VCaP (cell line): ENCODE measurements at regions not wholly inside any gene's neighbourhood (a gene's known extent, or its start where the extent isn't known, plus 50 kb on each side); places are given as distances from the start of the nearest gene placed in this dataset.

Experiments used
- H3K27ac ChIP-seq: fragments of 450-650 bp; 2 replicates; pipeline ENCODE4 v1.5.1; 2017
- CTCF ChIP-seq: fragments of 450-650 bp; conservative IDR thresholded peaks from 2 replicates; pipeline ENCODE4 v1.5.1; 2017; ENCODE audit warnings: mild to moderate bottlenecking, moderate library complexity

- no peak for TF ChIP-seq CTCF
- no peak overlapping the region for H3K27ac ChIP-seq
Measured at GRCh38 chr12:5176036-5176435, 132.4 kb downstream of the KCNA5 start.

GRCh38 chr12:5177096-5177495, 133.4 kb downstream of the KCNA5 start:
- TF ChIP-seq CTCF, result no peak

GRCh38 chr12:5177731-5178130, 134.1 kb downstream of the KCNA5 start:
- H3K27ac ChIP-seq, result no peak overlapping the region

More at GRCh38 chr12:5177096-5177495, 133.4 kb downstream of the KCNA5 start:
- no peak overlapping the region for H3K27ac ChIP-seq

GRCh38 chr12:5178571-5178970, 134.9 kb downstream of the KCNA5 start:
- H3K27ac ChIP-seq, result no peak overlapping the region
- no peak for TF ChIP-seq CTCF

More at GRCh38 chr12:5177731-5178130, 134.1 kb downstream of the KCNA5 start:
- no peak for TF ChIP-seq CTCF

- TF ChIP-seq CTCF, result no peak
- H3K27ac ChIP-seq, result no peak overlapping the region
Measured at GRCh38 chr12:5180496-5180895, 136.8 kb downstream of the KCNA5 start.

- H3K27ac ChIP-seq, result no peak overlapping the region
- TF ChIP-seq CTCF, result no peak
Measured at GRCh38 chr12:5184186-5184585, 140.5 kb downstream of the KCNA5 start.

GRCh38 chr12:5185435-5186069, 141.9 kb downstream of the KCNA5 start:
- no peak for TF ChIP-seq CTCF
- H3K27ac ChIP-seq, result no peak overlapping the region
